Tibial nerve (tissue), 4 donors: ENCODE measurements at regions not wholly inside any gene's neighbourhood (a gene's known extent, or its start where the extent isn't known, plus 50 kb on each side); places are given as distances from the start of the nearest gene placed in this dataset.
"Not testable (repeated sequence)": the region's sequence is repeated elsewhere in the genome, so short reads cannot be mapped to it uniquely, and the experiment has no call there.

ENCODE experiments used
- DNase-seq, 2 donors: peaks; one replicate each; pipeline ENCODE4 v3.0.0-alpha.2; 2019; ENCODE audit warnings: low spot score in 2 of 2
- H3K27ac ChIP-seq, 4 donors: fragments of 200-600 bp; sonication (generic) in 3 of 4; one replicate each; pipeline ENCODE4 v1.5.1; 2017 to 2019; ENCODE audit warnings: mild to moderate bottlenecking in 1 of 4
- H3K27me3 ChIP-seq, 2 donors: fragments of 200-600 bp; sonication (generic) in 1 of 2; one replicate each; pipeline versions ENCODE4 v1.5.1 to v1.6.0; 2017 to 2019
- H3K36me3 ChIP-seq, 3 donors: fragments of 200-600 bp; sonication (generic); one replicate each; pipeline ENCODE4 v1.5.1; 2018 to 2019
- H3K4me1 ChIP-seq, 4 donors: fragments of 200-600 bp; sonication (generic) in 3 of 4; one replicate each; pipeline ENCODE4 v1.5.1; 2017 to 2019
- H3K4me3 ChIP-seq, 4 donors: fragments of 200-600 bp; sonication (generic) in 3 of 4; one replicate each; pipeline ENCODE4 v1.5.1; 2017 to 2019; ENCODE audit warnings: mild to moderate bottlenecking in 1 of 4, moderate library complexity in 1 of 4
- H3K9me3 ChIP-seq, 4 donors: fragments of 200-600 bp; sonication (generic) in 3 of 4; one replicate each; pipeline ENCODE4 v1.5.1; 2017 to 2019
- CTCF ChIP-seq, 5 experiments: fragments of 200-600 bp in 3 of 5; fragments of 450-650 bp in 2 of 5; sonication (generic) in 3 of 5; IDR thresholded peaks; one replicate each; pipeline ENCODE4 v1.5.1; 2016 to 2019; ENCODE audit warnings: antibody characterized with exemption in 5 of 5, mild to moderate bottlenecking in 3 of 5, moderate library complexity in 2 of 5
- EP300 ChIP-seq, 2 donors: sonication (generic); formaldehyde crosslinking; IDR thresholded peaks; one replicate each; pipeline ENCODE4 v1.6.1; 2017; ENCODE audit warnings: antibody characterized with exemption in 2 of 2, mild to moderate bottlenecking in 1 of 2
- POLR2A ChIP-seq, 2 donors: fragments of 450-650 bp; IDR thresholded peaks; one replicate each; pipeline ENCODE4 v1.6.1; 2017; ENCODE audit warnings: antibody characterized with exemption in 2 of 2, mild to moderate bottlenecking in 2 of 2, moderate library complexity in 2 of 2
- WGBS, 2 donors: methylation state at CpG; one replicate each; pipeline ENCODE4 v1.1.5; 2018; 5-methylcytosine and 5-hydroxymethylcytosine counted together

- no peak overlapping the region for H3K27ac ChIP-seq
- H3K4me3 ChIP-seq: no peak overlapping the region
- no peak for DNase-seq
- 36 to 41% methylated on average over 3 of the region's 3 CpGs for WGBS, 2 donors
- TF ChIP-seq CTCF (IDR thresholded peaks at IDR 0.05): no peak
- no peak for TF ChIP-seq EP300 (IDR thresholded peaks at IDR 0.05)
- no peak for TF ChIP-seq POLR2A (IDR thresholded peaks at IDR 0.05)
- H3K27me3 ChIP-seq: no peaks in the 10 kb centered on the region
- H3K9me3 ChIP-seq: no peaks in the 10 kb centered on the region
- H3K4me1 ChIP-seq: no peaks in the 10 kb centered on the region
- H3K36me3 ChIP-seq: no peaks in the 10 kb centered on the region
Observed at GRCh38 chr2:77866661-77867060, 344.5 kb upstream of the LRRTM4 start.

- no peak for DNase-seq
- Histone ChIP-seq H3K27ac (no peak overlapping the region), H3K9me3 (no peaks in the 10 kb centered on the region), H3K4me3 (no peak overlapping the region), H3K4me1 (no peaks in the 10 kb centered on the region), H3K27me3 (no peaks in the 10 kb centered on the region), H3K36me3 (no peaks in the 10 kb centered on the region)
- TF ChIP-seq POLR2A (IDR thresholded peaks at IDR 0.05) (no peak), CTCF (IDR thresholded peaks at IDR 0.05) (no peak), EP300 (IDR thresholded peaks at IDR 0.05) (no peak)
Observed at GRCh38 chr2:77867146-77867545, 345.0 kb upstream of the LRRTM4 start.

GRCh38 chr2:77873506-77873905 lies 351.3 kb upstream of the LRRTM4 start:
- WGBS, 2 donors: 36 to 42% methylated on average over 3 of the region's 3 CpGs
- no peak for TF ChIP-seq POLR2A (IDR thresholded peaks at IDR 0.05)
- H3K4me3 ChIP-seq: no peak overlapping the region
- no peaks in the 10 kb centered on the region for H3K36me3 ChIP-seq
- DNase-seq: no peak
- no peak overlapping the region for H3K27ac ChIP-seq
- H3K27me3 ChIP-seq: no peaks in the 10 kb centered on the region
- H3K4me1 ChIP-seq: no peaks in the 10 kb centered on the region
- no peaks in the 10 kb centered on the region for H3K9me3 ChIP-seq

- WGBS, 2 donors: 93 to 96% methylated on average over 6 of the region's 6 CpGs
Observed at GRCh38 chr2:77900211-77900610, 378.0 kb upstream of the LRRTM4 start.

GRCh38 chr2:77910136-77910535 lies 388.0 kb upstream of the LRRTM4 start:
- WGBS, 2 donors: 47 to 70% methylated on average over 3 of the region's 3 CpGs
- no peak overlapping the region for H3K27ac ChIP-seq
- no peaks in the 10 kb centered on the region for H3K27me3 ChIP-seq
- no peak overlapping the region for H3K4me3 ChIP-seq
- no peaks in the 10 kb centered on the region for H3K36me3 ChIP-seq
- DNase-seq: no peak
- H3K9me3 ChIP-seq: peaks cover 0 to 4% (median 0%) of the 10 kb centered on the region in 4 donors
- H3K4me1 ChIP-seq: no peaks in the 10 kb centered on the region
- TF ChIP-seq CTCF (IDR thresholded peaks at IDR 0.05): no peak
- no peak for TF ChIP-seq POLR2A (IDR thresholded peaks at IDR 0.05)
- no peak for TF ChIP-seq EP300 (IDR thresholded peaks at IDR 0.05)

More at GRCh38 chr2:77900211-77900610, 378.0 kb upstream of the LRRTM4 start:
- not testable (repeated sequence) for H3K36me3 ChIP-seq, H3K27ac ChIP-seq, H3K4me3 ChIP-seq, DNase-seq, H3K9me3 ChIP-seq, H3K4me1 ChIP-seq, H3K27me3 ChIP-seq

GRCh38 chr2:77920838-77921366 lies 398.7 kb upstream of the LRRTM4 start:
- WGBS, 2 donors: 91 to 97% methylated on average over 3 of the region's 3 CpGs
- no peak for TF ChIP-seq CTCF (IDR thresholded peaks at IDR 0.05)
- TF ChIP-seq EP300 (IDR thresholded peaks at IDR 0.05): no peak
- no peak for TF ChIP-seq POLR2A (IDR thresholded peaks at IDR 0.05)

More at GRCh38 chr2:77920838-77921366, 398.7 kb upstream of the LRRTM4 start:
- H3K36me3 ChIP-seq: no peaks in the 10 kb centered on the region
- no peak overlapping the region for H3K4me3 ChIP-seq
- H3K9me3 ChIP-seq: no peaks in the 10 kb centered on the region
- H3K27ac ChIP-seq: no peak overlapping the region
- H3K4me1 ChIP-seq: no peaks in the 10 kb centered on the region
- DNase-seq: no peak
- H3K27me3 ChIP-seq: no peaks in the 10 kb centered on the region
